ENCODE measurements at regions not wholly inside any gene's neighbourhood (a gene's known extent, or its start where the extent isn't known, plus 50 kb on each side); places are given as distances from the start of the nearest gene placed in this dataset.

DNA sequence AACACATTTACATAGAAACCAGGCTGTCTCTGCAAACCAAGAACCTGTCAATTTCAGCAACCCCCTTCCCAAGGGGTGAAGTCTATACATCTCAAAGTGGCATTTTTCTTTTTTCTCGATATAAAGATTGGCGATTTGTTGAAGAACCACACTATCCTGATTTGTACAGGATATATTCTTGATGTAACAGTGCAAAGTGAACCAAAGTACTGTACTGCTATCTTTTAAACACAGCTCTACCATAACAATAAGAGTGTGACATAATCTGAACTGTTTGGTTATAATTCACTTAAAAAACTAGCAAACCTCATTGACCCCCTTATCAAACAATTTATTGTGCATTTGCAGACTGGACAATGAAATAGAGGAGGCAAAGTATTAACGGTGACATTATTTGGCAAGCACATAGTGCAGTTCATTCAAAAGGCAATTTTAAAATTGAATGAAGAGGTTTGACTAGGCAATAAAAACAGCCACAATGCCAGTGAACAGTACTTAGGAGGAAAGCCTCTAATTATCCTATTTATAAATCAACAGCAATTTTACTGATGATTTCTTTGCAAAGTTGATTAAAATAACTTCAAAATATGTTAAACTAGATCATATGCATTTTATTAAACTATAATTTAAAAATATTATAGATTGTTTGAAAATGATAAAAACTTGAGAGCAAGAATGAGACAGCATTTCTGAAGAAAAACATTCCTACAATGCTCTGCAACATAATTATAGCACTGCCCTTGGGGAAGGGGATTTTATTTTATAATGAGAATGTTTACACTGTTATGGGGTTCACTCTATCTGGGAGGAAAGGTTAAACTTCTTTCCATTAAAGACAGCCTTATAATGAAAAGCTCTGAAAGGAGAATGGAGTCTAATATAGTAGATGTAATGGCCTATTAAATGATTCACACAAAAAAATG lies 440.9 kb downstream of the ZEB2 start:
- no peak for TF ChIP-seq CTCF (IDR thresholded peaks at IDR 0.05)
- no peak for TF ChIP-seq POLR2A (IDR thresholded peaks at IDR 0.05)
